ENCODE measurements at regions not wholly inside any gene's neighbourhood (a gene's known extent, or its start where the extent isn't known, plus 50 kb on each side); places are given as distances from the start of the nearest gene placed in this dataset.
"Not testable (repeated sequence)": the region's sequence is repeated elsewhere in the genome, so short reads cannot be mapped to it uniquely, and the experiment has no call there.

- no peak for DNase-seq (ENCODE audit: low read depth)
Observed at GRCh38 chr3:13248640-13249039, 171.5 kb downstream of the NUP210 start.

- no peak for DNase-seq (ENCODE audit: low read depth)
Observed at GRCh38 chr3:13245615-13245978, 172.4 kb upstream of the IQSEC1 start.

GRCh38 chr3:13243586-13243985, 170.4 kb upstream of the IQSEC1 start:
- no peak for DNase-seq (ENCODE audit: low read depth)

GRCh38 chr3:13242364-13242737, 169.1 kb upstream of the IQSEC1 start:
- DNase-seq (ENCODE audit: low read depth): no peak

- no peak for DNase-seq (ENCODE audit: low read depth)
Observed at GRCh38 chr3:13241621-13242363, 168.6 kb upstream of the IQSEC1 start.

- DNase-seq (ENCODE audit: low read depth): no peak
Observed at GRCh38 chr3:13240928-13241618, 167.8 kb upstream of the IQSEC1 start.

- no peak for DNase-seq (ENCODE audit: low read depth)
Observed at GRCh38 chr3:13239467-13239760, 166.2 kb upstream of the IQSEC1 start.

GRCh38 chr3:13238687-13239466, 165.6 kb upstream of the IQSEC1 start:
- DNase-seq (ENCODE audit: low read depth): no peak

- no peak for DNase-seq (ENCODE audit: low read depth)
Observed at GRCh38 chr3:13237776-13238490, 164.7 kb upstream of the IQSEC1 start.

GRCh38 chr3:13236557-13237173, 163.4 kb upstream of the IQSEC1 start:
- DNase-seq (ENCODE audit: low read depth): no peak

- DNase-seq (ENCODE audit: low read depth): no peak
Observed at GRCh38 chr3:13235897-13236296, 162.7 kb upstream of the IQSEC1 start.

- DNase-seq (ENCODE audit: low read depth): no peak
Observed at GRCh38 chr3:13235079-13235478, 161.8 kb upstream of the IQSEC1 start.

GRCh38 chr3:13234666-13235065, 161.4 kb upstream of the IQSEC1 start:
- DNase-seq (ENCODE audit: low read depth): no peak

- no peak for DNase-seq (ENCODE audit: low read depth)
Observed at GRCh38 chr3:13233487-13234485, 160.6 kb upstream of the IQSEC1 start.

- no peak for DNase-seq (ENCODE audit: low read depth)
Observed at GRCh38 chr3:13231781-13232666, 158.8 kb upstream of the IQSEC1 start.

GRCh38 chr3:13229273-13229949, 156.2 kb upstream of the IQSEC1 start:
- no peak for DNase-seq (ENCODE audit: low read depth)

GRCh38 chr3:13228584-13228983, 155.4 kb upstream of the IQSEC1 start:
- DNase-seq (ENCODE audit: low read depth): no peak

GRCh38 chr3:13228169-13228568, 154.9 kb upstream of the IQSEC1 start:
- not testable (repeated sequence) for DNase-seq (ENCODE audit: low read depth)
